HG03571 (cell line): ENCODE measurements at regions not wholly inside any gene's neighbourhood (a gene's known extent, or its start where the extent isn't known, plus 50 kb on each side); places are given as distances from the start of the nearest gene placed in this dataset.

Source experiments
- ATAC-seq: cut with Tn5 transposase; IDR thresholded peaks from one replicate; pipeline ENCODE4 v1.9.1; 2021; ENCODE audit not compliant: unreplicated experiment

- ATAC-seq = no peak
These were observed 249.0 kb downstream of the CRPPA start for GRCh38 chr7:16172366-16172765.

DNA sequence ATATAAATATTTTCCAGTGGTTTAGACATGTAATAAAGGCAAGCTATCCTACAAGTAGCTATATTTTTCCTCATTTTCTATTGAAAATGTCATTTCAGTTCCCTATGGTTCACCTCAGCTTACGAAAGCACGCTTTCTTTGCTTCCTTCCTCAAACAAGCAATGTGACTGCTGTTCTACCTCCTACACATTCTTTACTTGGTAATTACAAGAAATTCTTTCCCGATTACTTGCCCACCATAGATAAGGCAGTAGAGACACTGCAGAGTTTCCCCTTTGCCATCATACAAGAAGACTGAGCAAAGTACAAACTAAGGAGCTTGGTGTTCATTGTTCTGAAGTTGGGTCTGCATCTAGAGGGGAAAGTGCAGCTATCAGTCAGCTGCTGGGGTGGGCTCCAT, 249.4 kb downstream of the CRPPA start:
- no peak for ATAC-seq

GRCh38 chr7:16170671-16171070, 250.7 kb downstream of the CRPPA start:
- ATAC-seq = no peak

DNA sequence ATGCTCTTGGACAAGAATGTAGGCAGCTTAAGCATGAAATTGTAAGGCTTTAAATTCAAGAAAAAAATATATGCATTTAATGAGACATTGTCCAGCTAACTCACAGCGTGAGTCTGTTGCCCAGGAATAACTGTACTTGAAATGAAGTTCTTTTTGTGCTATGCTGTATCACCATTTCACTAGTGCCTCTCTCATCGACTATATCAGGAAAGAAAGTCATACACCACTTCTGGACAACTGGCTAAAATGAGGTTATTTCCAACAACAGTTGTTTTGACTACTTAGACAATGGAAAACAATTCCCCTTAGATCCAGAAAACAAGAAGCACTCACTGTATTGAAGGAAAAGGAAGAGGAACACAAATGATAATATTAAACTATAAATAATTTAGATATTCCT, 251.8 kb downstream of the CRPPA start:
- no peak for ATAC-seq

DNA sequence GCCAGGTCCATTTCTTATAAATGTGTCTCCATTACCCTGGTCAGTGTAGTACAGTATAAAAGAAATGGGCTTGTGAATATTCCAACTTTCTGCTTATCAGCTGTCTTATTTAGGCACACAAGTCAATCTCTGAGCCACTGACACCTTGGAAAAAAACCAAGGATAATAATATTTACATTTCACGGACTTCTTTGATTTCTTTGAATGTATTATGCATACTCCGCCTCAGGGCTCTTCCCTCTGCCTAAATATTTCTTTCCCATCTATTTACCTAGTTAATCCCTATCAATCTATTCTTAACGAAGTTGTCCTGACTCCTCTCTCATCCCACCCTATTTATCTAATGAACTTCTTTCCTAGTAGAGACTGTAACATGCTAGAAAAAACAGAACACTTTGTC, 253.8 kb downstream of the CRPPA start:
- ATAC-seq = no peak

DNA sequence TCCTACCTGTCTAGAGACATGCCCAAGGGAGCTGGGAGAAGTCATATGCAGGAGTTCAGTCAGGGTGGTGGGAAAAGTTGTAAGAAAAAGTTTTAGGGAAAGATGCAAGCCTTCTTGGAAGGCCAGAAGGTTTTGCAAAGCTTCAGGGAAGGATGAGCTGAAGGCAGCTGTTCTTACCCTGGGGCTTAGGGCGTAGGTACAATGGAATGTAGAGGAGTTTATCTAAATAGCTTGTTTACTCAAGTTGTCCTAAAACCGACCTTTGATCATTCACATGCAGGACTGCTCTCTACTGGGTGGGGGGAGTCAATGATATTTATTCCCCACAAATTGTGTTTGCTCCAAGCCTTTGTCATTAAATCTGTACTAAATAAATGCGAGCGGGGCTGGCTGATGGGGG, 277.0 kb downstream of the CRPPA start:
- no peak for ATAC-seq

DNA sequence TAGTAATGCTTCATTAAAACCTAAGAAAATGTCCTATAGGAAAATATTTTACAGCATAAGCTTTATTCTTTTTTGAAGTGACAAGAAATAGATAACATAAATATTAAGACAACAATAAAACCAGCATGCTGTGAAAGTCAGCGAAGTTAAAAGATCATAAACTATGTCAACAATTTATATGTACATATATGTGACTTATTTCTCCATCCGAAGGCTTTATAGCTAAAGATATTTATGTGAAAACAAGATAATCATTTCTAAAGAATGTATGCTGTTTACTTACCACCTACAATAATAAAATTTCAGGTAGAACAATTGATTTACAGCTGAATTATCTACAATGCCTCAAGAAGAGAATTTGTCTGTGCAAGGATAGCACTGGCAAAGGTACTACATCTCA, 283.4 kb downstream of the CRPPA start:
- ATAC-seq = no peak

DNA sequence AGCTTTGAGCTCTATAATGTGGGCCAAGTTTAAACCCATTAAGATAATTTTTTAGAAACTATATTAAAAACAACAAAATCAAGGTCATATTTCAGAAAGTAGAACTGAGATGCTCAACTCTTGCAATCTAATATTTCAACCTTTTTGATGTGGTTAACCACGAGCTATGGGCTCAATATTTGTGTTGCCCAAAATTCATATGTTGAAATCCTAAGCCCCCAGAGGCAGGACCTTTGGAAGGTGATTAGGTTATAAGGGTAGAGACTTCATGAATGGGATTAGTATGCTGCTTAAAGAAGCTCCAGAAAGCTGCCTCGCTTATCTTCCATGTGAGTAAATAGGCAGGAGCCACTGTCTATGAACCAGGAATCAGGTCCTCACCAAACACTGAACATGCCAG, 284.4 kb downstream of the CRPPA start:
- ATAC-seq = no peak

- no peak for ATAC-seq
These were observed 285.7 kb downstream of the CRPPA start for GRCh38 chr7:16135658-16136057.

DNA sequence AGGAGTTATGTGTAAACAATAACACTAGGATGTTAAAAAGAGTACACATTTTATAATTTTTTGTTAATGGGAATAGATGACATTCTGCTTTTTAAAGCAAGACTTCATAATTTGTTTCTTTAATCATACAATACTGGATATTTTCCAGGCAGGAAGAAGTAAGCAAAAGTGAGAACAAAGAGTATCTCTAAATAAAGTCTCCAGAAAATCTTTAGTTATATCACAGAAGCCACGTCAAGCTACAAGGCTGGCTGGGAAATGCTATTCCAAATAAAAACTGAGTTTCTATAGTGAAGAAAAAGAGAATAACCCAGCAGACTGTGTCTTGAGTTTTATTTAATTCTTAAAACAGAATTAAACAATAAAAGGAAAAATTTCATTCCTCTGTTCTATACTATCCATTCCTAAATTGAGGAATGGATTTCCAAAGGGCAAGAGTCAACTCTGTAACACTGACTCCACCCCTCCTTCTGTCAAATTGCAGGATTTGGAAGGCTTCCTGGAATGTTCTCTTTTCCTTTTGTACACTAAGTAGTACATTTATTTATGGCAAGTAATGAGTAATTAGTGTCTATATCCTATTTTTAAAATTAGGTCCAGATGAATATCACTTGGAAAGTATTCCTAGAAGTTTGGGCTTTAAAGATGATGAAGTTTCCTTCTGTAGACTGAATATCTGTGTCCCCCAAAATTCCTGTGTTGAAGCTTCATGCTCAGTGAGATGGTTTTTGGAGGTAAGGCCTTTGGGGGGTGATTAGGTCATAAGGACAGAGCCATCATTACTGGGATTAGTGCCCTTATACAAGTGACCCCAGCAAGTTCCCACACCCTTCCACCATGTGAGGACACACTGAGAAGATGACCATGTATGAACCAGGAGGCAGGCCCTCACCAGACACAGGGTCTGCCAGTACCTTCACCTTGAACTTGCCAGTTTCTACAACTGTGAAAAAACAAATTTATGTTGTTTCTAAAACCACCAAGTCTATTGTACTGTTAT, 290.9 kb downstream of the CRPPA start:
- no peak for ATAC-seq

DNA sequence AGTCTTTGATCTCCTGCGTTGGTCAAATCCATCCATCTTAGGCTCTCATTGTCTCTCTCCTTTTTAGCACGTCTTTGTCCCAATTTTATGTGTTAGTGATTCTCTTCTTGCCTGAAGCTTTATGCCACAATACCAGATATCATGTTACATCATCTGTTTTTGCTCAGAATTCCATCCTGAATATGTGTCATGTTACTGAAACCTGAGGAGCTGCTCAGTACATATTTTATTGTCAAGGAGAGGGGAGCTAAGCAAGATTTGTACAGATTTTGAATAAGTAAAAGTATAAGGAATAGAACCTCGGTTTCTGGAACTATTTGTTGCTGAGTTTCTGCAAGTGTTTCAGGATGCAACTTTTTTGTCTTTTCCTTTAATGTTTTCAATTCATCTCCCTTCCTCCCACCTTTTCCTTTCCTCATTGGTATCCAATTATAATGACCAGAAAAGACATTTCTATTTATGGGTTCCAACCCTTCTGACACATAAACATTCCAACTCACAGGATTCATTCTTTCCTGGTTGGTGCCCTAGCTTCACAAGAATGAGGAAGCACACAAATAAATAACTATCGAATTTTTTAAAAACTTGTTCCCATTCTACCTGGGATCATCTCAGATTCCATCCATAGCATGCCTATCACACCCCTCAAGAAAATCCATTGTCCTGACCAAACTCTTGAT, 291.8 kb downstream of the CRPPA start:
- ATAC-seq = no peak

- no peak for ATAC-seq
These were observed 298.1 kb downstream of the CRPPA start for GRCh38 chr7:16123117-16123770.

GRCh38 chr7:16121876-16122390, 299.4 kb downstream of the CRPPA start:
- ATAC-seq = no peak

- no peak for ATAC-seq
These were observed 306.0 kb downstream of the CRPPA start for GRCh38 chr7:16115374-16115773.

- no peak for ATAC-seq
These were observed 306.7 kb downstream of the CRPPA start for GRCh38 chr7:16114633-16115032.

- no peak for ATAC-seq
These were observed 307.3 kb downstream of the CRPPA start for GRCh38 chr7:16114071-16114470.

DNA sequence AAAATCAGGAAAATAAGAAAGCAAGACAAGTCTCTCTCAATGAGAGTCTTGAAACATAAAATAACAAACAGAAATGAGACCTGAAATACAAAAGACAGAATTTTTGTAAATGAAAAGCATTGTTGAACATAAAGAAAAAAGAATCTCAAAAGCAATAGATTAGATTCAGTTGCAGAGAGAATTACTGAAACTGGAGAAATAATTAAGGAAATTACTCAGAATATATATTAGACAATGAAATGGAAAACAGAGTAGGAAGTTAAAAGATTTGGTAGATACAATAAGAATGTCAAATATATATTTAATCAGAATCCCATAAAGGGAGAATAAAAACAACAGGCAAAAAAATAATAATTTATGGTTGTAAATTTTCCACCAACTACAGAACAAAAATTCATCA, 308.3 kb downstream of the CRPPA start:
- ATAC-seq = no peak

GRCh38 chr7:16106869-16107268, 314.5 kb downstream of the CRPPA start:
- ATAC-seq = no peak

- ATAC-seq = no peak
These were observed 315.0 kb downstream of the CRPPA start for GRCh38 chr7:16106300-16106699.

GRCh38 chr7:16099302-16099849, 322.0 kb downstream of the CRPPA start:
- no peak for ATAC-seq

DNA sequence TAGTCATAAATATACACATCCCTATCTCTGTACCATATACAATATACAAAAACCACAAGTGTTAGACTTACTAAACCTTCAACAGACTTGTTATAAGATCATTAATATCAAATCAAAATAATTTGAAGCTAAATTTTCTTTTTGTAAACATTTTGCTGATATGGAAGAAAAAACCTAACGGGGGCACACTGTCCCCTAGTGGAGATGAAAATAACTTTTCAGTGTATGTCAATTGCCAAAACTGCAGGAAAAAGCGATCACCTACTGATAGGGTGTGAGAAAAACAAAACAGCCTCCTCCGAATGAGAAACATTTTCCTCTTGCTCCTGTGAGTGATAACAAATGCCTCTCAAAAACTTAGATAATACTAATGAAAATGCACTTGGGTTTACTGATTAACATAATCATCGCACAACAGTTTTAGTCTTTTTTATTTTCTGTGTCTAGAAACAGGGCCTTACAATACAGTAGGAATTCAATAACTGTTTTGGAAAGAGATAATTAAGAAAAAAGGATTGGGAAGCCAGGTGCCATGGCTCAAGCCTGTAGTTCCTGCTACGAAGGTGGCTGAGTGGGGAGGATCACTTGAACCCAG, 322.7 kb downstream of the CRPPA start:
- ATAC-seq = no peak
